Coronary artery (tissue), 2 donors: ENCODE measurements at regions not wholly inside any gene's neighbourhood (a gene's known extent, or its start where the extent isn't known, plus 50 kb on each side); places are given as distances from the start of the nearest gene placed in this dataset.

Experiments used
- DNase-seq: peaks from one replicate; pipeline ENCODE4 v3.0.0-alpha.2; 2017; ENCODE audit warnings: low spot score
- H3K27ac ChIP-seq, 2 donors: fragments of 200-600 bp; sonication (generic); one replicate each; pipeline ENCODE4 v1.5.1; 2016 to 2019
- H3K4me3 ChIP-seq: fragments of 200-600 bp; sonication (generic); 2 replicates; pipeline ENCODE4 v1.5.1; 2016; ENCODE audit warnings: mild to moderate bottlenecking, moderate library complexity
- TF ChIP-seq, protein P1 (sequence below): fragments of 200-600 bp; sonication (generic); IDR thresholded peaks from one replicate; pipeline ENCODE4 v1.5.1; 2019; ENCODE audit warnings: antibody characterized with exemption

DNA sequence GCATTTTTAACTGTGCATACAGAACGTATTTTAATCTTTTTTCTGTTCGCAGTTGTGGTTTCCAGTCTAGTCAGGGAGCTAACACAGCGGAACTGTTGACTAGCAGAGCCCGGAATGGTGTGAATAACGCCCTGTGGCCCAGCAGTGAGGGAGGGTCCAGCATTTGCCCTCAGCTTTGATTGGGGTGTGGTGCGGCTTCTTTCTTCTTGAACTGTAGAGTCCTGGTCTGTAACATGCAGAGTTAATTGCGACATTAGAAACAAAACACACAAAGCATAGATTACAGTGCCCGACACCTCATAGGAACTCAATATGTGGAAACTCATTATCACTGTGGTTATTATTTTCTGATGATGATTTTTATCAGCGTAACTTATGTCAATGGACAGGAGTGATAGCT is 253.6 kb downstream of the SOX11 start:
- no peak overlapping the region for H3K27ac ChIP-seq
- DNase-seq, result no peak
- TF ChIP-seq, protein P1, sequence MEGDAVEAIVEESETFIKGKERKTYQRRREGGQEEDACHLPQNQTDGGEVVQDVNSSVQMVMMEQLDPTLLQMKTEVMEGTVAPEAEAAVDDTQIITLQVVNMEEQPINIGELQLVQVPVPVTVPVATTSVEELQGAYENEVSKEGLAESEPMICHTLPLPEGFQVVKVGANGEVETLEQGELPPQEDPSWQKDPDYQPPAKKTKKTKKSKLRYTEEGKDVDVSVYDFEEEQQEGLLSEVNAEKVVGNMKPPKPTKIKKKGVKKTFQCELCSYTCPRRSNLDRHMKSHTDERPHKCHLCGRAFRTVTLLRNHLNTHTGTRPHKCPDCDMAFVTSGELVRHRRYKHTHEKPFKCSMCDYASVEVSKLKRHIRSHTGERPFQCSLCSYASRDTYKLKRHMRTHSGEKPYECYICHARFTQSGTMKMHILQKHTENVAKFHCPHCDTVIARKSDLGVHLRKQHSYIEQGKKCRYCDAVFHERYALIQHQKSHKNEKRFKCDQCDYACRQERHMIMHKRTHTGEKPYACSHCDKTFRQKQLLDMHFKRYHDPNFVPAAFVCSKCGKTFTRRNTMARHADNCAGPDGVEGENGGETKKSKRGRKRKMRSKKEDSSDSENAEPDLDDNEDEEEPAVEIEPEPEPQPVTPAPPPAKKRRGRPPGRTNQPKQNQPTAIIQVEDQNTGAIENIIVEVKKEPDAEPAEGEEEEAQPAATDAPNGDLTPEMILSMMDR, result no peak
- no peak overlapping the region for H3K4me3 ChIP-seq

DNA sequence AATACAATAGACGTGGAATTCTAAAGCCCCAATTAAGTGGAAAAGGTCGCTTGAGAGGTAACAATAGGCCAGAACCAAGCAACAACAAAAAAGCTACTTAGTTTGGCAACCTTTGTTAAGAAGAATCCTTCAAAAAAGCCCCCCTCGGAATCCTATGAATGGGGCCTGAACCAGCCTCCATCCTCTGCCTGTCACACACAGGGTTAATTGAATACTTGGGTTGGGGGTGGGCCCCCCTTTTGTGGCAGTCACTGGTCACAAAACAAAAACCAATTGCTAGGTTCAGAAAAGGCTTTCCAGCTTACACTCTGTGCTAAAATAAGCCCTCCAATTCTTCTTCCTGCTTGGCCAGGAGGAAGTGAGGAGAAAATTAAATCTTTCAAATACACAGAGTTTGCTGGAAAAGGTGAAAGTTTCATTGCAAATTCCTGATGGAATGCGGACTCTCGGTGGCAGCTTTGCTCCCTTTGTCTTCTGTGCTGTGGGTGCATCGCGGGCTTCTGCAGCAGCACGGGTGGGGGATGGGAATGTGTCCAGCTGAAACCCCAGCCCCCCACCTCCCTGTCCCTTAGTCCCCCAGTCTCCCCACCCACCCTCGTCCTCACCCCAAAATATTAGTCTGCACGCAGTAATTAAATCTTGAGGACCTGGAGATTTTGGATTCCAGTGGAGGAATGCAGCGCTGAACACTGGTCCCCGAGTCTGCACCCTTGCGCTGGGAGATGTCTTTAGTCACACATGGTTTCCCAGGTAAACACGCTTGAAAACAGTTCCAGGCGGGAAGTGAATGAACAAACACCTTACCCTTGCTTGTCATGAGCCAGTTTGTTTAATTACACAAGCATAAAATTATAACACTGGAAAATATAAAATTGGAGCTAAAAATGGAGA is 254.3 kb downstream of the SOX11 start:
- Histone ChIP-seq H3K4me3 (no peak overlapping the region), H3K27ac (no peak overlapping the region)
- DNase-seq, result no peak
- TF ChIP-seq, protein P1, result no peak

DNA sequence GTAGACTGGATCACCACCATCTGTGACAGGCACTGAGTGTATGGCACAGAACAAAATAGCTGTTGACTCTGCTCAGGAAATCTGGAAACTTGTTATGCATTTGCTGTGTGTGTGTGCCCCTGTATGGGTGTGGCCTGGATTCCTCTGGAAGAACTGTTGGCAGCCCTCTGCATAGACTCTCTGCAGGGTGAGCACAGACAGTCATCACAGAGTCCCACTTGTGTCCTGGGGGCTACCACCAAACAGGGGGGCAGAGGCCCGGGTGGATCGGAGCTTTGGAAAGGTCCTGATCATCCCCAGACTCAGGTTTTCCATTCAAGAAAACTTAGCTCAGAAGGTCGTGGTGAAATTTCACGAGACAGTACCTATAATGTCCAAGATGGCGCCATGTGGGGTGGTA is 258.6 kb downstream of the SOX11 start:
- Histone ChIP-seq H3K4me3 (no peak overlapping the region), H3K27ac (no peak overlapping the region)
- TF ChIP-seq, protein P1, result no peak
- DNase-seq, result no peak

DNA sequence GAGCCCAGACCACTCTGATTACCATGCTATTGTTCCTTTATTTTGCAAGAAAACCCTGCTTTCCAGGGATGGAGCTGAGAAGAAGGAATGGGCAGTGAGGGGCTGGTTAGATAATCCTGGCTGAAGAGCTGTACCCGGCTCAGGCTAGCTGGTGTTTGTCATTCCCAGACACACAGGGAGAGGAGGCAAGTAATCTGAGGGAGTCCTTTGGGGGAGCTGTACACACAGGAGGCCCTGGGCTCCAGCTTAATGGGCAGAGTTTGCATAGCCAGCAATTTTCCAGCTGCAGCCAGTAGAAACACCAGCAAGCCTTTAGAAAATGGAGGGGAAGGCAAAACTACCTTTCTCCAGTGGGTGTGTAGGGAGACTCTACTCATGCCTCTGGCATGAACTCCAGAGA is 259.3 kb downstream of the SOX11 start:
- Histone ChIP-seq H3K4me3 (no peak overlapping the region), H3K27ac (no peak overlapping the region)
- TF ChIP-seq, protein P1, result no peak
- DNase-seq, result no peak

DNA sequence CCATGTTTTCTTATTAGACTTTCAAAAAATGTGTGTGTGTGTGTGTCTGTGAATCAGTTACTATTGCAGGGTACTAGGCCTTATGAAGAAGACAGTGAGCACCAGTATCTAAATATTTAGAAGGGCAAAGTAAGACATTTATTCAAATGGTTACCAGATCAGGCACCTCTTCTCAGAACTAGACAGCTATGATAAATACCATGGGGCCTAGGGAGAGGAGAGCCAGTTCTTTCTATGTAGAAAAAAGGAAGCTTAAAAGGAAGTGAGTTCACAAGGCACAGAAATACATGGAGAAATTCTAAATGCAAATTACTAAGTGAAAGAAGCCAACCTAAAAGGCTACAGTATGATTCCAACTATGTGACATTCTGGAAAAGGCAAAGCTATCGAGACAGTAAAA is 261.3 kb downstream of the SOX11 start:
- no peak overlapping the region for H3K27ac ChIP-seq

DNA sequence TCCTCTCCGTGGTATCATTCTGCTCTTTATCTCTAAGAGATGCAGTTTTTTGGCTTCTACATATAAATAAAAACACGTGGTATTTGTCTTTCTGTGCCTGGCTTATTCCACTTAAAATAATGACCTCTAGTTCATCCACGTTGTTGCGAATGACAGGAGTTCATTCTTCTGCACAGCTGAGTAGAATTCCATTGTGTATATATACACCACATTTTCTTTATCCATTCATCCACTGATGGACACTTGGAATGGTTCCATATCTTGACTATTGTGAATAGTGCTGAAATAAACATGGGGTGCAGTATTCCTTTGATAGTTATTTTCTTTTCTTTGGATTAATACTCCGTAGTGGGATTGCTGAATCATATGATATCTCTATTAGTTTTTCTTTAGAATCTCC is 262.3 kb downstream of the SOX11 start:
- DNase-seq, result no peak
- no peak overlapping the region for H3K27ac ChIP-seq
- no peak overlapping the region for H3K4me3 ChIP-seq
- TF ChIP-seq, protein P1, result no peak

More for the DNA sequence above, 261.3 kb downstream of the SOX11 start:
- TF ChIP-seq, protein P1, result no peak
- no peak for DNase-seq
- no peak overlapping the region for H3K4me3 ChIP-seq

DNA sequence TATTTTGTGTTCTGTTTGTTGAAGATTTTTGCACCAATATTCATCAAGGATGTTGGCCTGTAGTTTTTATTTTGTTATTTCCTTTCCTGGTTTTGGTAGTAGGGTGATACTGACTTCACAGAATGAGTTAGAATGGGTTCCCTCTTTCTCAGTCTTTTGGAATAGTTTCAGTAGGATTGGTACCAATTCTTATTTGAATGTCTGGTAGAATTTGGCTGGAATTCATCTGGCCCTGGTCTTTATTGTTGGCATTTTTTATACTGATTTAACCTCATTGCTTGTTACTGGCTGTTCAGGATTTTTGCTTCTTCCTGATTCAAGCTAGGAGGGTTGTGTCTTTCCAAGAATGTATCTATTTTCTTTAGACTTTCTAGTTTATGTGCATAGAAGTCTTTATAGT is 263.7 kb downstream of the SOX11 start:
- Histone ChIP-seq H3K4me3 (no peak overlapping the region), H3K27ac (no peak overlapping the region)
- TF ChIP-seq, protein P1, result no peak
- DNase-seq, result no peak
